AG09309 (cell line): ENCODE measurements at regions not wholly inside any gene's neighbourhood (a gene's known extent, or its start where the extent isn't known, plus 50 kb on each side); places are given as distances from the start of the nearest gene placed in this dataset.
A peak's percentile ranks its signal among the peaks of the same experiment; 100 is the strongest.
"Not testable (repeated sequence)": the region's sequence is repeated elsewhere in the genome, so short reads cannot be mapped to it uniquely, and the experiment has no call there.

ENCODE experiments used
- DNase-seq: peaks from one replicate; pipeline ENCODE4 v3.0.0-alpha.2; 2010; ENCODE audit warnings: low read depth
- H3K4me3 ChIP-seq: 2 replicates; pipeline ENCODE4 v1.5.1; 2011; ENCODE audit warnings: mild to moderate bottlenecking, low read depth, low read length, moderate library complexity; ENCODE audit not compliant: control insufficient read depth
- CTCF ChIP-seq: IDR thresholded peaks from 2 replicates; pipeline ENCODE4 v1.5.1; 2011; ENCODE audit warnings: mild to moderate bottlenecking, low read depth, low read length, inconsistent platforms; ENCODE audit not compliant: insufficient read depth, control insufficient read depth; ENCODE audit errors: missing control alignments

- TF ChIP-seq CTCF, result no peak
- peak; percentile 35 for DNase-seq
Observed at GRCh38 chr13:90717451-90717936, 630.0 kb upstream of the MIR17HG start.

GRCh38 chr13:90719461-90719860 lies 628.0 kb upstream of the MIR17HG start:
- no peak for DNase-seq
- H3K4me3 ChIP-seq, result no peak overlapping the region
- TF ChIP-seq CTCF, result no peak

More at GRCh38 chr13:90717451-90717936, 630.0 kb upstream of the MIR17HG start:
- no peak overlapping the region for H3K4me3 ChIP-seq

- DNase-seq, result no peak
- no peak overlapping the region for H3K4me3 ChIP-seq
- no peak for TF ChIP-seq CTCF
Observed at GRCh38 chr13:90721937-90722336, 625.5 kb upstream of the MIR17HG start.

GRCh38 chr13:90723381-90723780 lies 624.1 kb upstream of the MIR17HG start:
- H3K4me3 ChIP-seq, result no peak overlapping the region
- no peak for TF ChIP-seq CTCF

GRCh38 chr13:90726375-90726774 lies 621.1 kb upstream of the MIR17HG start:
- DNase-seq, result no peak
- no peak for TF ChIP-seq CTCF
- no peak overlapping the region for H3K4me3 ChIP-seq

More at GRCh38 chr13:90723381-90723780, 624.1 kb upstream of the MIR17HG start:
- no peak for DNase-seq

- no peak for TF ChIP-seq CTCF
- DNase-seq, result no peak
- no peak overlapping the region for H3K4me3 ChIP-seq
Observed at GRCh38 chr13:90732049-90732448, 615.4 kb upstream of the MIR17HG start.

- DNase-seq, H3K4me3 ChIP-seq: not testable (repeated sequence)
Observed at GRCh38 chr13:90734497-90734896, 613.0 kb upstream of the MIR17HG start.
